Femur (tissue), 1 donor: ENCODE measurements at regions not wholly inside any gene's neighbourhood (a gene's known extent, or its start where the extent isn't known, plus 50 kb on each side); places are given as distances from the start of the nearest gene placed in this dataset.

Experiments
- DNase-seq: peaks from one replicate; pipeline ENCODE4 v3.0.0-alpha.2; 2017

GRCh38 chr1:209046935-209047334 is 536.6 kb upstream of the CAMK1G start:
- DNase-seq = no peak

DNA sequence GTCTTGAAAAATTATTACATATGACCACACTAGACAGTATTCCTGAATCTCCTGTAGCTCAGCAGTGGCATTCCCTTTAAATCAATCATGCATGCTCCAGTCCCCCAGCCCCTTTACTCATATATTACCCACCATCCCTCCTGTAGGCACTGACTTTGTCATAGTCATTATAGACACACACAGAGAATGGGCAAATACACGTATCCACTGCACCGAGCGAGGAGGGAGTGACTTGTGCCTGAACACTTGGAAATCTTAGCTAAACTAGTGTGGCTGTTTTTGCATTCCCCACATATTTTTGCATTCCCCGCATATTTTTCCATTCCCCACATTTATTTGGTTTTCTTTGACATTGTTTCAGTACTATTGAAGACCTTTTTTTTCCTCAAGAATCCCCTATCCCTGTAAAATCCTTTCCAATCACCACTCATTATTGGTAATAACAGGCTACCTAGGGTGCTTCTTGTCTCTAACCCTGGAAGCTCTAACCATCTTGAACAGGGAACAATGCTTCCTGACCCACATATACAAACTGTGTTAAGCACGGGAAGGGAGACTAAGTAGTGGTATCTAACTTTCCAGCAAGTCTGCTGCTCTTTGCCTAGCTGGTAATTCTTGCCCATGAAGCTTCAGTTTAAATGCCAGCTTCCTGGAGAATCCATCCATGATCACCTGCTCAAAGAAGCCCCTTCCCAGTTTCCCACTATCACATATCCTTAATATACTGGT is 534.4 kb upstream of the CAMK1G start:
- DNase-seq = no peak

DNA sequence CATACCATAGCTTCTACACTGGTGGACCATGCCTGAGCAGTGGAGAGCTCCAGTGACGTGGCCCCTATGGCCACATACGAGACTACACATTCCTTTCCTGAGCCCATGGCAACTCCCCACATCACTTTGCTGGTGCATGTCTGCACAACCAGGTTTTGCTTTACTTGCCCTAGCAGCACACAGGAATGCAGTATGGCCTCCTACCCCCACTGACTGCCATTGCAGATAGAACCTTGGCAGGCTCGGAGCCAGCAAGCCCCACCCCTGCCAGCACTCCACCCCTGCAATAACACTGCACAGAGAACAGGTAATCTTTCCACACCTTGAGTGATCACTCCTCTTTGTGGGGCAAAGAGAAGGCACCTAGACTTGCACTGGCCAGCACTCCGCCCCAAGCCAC is 531.9 kb upstream of the CAMK1G start:
- no peak for DNase-seq

DNA sequence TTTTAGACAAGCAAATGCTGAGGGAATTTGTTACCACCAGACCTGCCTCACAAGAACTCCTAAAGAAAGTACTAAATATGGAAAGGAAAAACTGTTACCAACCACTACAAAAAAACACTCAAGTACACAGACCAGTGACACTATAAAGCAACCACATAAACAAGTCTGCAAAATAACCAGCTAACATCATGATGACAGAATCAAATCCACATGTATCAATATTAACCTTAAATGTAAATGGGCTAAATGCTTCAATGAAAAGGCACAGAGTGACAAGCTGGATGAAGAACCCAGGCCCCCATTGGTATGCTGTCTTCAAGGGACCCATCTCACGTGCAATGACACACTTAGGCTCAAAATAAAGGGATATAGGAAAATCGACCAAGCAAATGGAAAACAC is 529.9 kb upstream of the CAMK1G start:
- no peak for DNase-seq

- no peak for DNase-seq
Measured at GRCh38 chr1:209057083-209057482, 526.4 kb upstream of the CAMK1G start.

GRCh38 chr1:209057901-209058300 is 525.6 kb upstream of the CAMK1G start:
- DNase-seq = no peak

- no peak for DNase-seq
Measured at GRCh38 chr1:209059376-209059775, 524.1 kb upstream of the CAMK1G start.

DNA sequence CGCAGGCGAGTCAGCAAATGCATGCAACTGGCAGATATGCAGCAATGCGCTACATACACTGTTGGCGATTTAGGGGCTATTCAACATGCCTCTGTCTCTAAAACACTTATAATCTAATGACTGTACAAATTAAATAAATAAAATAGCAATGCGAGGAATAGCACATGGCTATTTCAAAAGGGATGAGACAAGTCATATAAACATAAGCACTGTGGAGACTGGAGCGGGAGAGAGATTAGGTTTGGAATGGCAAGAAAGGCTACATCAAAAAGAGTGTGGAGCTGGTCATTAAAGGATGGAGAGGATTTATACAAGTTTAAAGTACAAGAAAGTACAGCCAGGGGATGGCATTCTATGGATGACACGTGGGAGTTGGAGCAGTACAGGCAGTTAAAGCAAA is 523.5 kb upstream of the CAMK1G start:
- DNase-seq = no peak

DNA sequence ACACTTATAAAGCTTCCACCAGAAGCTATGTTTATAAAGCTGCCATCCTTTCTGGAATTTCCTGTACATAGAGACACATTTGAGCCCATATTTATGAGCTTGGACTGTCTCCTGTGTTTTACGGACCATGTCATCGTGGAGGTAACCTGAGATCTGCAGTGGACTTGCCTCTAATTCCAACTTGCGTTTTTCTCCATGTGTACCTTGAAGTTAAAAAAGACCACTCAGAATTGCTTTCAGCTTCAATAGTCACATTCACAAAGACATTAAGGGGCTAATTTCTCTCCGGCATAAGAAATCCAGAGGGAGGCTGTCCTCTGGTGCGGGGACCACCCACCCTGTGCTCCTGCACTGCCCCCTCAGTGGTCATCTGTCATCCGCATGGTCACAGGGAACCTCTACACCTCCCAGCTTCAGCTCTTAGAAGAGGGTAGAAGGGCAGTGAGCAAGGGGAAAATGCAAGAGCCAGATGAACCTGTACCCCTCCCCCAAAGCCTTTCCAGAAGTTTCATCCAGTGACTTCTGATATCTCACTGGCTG is 521.4 kb upstream of the CAMK1G start:
- DNase-seq = no peak

DNA sequence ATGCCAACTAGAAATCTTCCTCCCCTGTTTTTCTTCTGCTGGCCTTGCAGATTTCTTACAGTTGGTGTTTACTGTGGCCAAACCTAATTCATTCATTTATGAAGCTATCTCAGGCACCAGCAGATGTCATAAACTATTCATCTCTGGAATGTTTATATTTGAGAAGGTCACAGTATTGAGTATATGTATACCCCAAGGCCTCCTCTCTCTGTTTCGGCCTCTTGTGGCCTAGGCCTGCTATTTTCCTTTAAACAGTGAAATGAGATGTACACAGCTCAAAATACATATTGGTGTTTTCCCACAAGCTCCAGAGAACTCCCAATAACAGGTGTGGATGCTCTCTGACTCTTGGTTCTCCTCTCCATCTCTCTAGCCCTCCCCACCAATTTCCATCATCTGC is 520.7 kb upstream of the CAMK1G start:
- no peak for DNase-seq

DNA sequence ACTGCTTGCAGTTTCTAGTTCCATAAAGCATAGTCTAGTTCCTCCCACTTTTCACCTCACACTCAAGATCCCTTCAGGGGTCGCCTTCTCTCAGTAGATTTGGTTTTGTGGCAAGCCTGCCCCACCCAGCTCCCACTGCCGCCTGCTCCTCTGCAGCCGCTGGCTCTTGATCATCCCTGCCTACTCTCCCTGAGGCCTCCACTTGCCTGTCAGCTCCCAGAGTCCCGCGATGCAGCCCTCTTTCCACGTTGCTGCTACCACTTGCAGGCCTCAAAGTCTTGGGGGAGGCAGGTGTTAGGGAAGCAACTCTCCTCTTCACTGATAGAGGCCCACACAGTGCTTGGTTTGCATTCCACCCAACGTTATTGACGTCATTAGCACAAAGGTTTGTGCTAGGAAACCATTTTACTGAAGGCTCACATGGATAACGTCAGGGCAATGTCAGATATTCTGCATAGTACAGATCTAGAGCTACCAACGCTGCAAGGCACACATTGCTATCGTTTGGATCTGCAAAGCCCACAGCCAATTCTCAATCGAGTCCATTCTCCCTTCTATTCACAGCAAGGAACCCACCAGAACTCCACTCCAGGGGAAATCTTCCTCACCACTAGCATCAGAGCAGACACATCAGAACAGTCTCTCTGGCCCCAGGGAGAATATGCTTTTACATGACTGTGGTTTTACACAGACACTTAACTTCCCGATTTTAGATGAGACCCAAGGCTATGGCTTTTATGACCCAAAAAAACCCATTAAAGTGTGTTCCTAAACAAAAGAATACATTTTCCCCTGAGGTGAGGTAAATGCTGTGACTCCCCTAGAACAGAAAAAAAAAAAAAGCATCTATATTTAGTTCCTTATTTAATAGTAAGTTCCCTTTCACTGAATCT is 519.5 kb upstream of the CAMK1G start:
- no peak for DNase-seq

DNA sequence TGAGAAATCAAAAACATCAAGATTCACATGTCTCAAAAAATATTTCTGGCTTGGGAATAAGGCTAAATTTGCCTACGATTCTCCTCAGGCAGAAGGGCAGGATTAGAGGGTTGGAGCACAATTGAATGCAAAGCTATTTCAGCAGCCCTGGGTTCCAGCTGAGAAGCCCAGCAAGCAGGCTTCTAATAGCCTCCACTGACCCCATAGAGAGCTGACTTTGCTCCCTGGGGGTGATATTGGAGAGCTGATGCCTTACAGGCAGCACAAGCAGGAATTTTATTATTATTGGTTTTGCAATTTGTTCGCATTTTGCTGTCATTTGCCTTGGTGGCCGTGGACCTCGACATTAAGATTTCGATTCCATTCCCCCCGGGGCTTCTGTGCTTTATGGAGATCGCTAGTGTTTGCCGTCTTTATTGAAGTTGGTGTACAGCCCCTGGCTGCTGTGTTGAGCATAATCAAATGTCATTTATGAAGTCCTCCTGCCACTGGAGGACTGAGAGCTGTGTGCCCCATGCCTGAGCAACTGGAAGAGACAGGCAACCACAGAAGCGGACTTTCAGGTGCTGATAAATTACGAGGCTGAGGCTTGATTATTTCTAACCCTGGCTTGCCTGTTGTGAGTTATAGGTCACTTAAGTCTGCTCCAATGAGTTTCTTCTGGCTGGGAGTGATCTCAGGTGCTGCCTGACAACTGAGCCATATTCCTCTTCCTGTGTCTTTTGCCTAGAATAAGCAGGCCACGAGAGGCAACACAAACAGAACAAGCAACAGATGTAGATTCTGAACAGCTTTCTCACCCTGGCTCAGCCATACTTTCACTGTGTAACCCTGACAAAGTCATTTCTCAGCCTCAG is 518.4 kb upstream of the CAMK1G start:
- DNase-seq = no peak

- no peak for DNase-seq
Measured at GRCh38 chr1:209072481-209072880, 511.0 kb upstream of the CAMK1G start.

- DNase-seq = no peak
Measured at GRCh38 chr1:209073879-209074278, 509.6 kb upstream of the CAMK1G start.

- DNase-seq = no peak
Measured at GRCh38 chr1:209074575-209075250, 508.8 kb upstream of the CAMK1G start.

- no peak for DNase-seq
Measured at GRCh38 chr1:209076688-209077087, 506.8 kb upstream of the CAMK1G start.

GRCh38 chr1:209080170-209080781 is 503.2 kb upstream of the CAMK1G start:
- no peak for DNase-seq

DNA sequence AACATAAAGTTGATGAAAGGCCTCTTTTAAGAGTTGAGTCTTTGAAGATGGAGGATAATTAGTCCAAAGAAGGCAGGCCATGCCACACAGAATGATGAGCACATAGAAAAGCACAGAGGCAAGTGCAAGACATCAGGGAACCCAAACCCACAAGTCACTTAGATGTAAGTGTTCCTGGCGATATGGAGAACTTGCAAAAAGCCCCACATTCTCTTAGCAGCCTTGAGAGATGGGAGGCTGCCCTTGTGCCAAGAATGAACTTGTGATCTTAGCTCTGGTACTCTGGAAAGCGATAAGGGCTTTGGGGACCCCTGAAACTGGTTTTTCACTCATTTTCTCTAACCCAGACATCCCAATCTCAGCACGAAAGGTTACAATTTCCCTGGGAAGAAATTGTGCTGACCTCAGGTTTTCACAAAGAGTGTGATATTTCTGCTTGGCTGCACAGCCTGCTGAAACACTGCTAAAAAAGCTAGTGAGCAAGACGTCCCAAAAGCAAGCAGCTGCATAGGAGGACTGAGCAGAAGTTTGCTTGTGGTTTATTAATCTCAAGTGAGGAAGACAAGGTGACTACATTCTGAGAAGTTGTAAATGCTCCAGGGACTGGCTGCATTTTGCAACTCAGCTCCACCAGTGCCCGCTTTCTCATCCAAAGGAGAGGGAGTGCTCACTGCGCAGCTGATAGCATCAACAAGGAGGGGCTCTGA is 496.9 kb upstream of the CAMK1G start:
- no peak for DNase-seq

DNA sequence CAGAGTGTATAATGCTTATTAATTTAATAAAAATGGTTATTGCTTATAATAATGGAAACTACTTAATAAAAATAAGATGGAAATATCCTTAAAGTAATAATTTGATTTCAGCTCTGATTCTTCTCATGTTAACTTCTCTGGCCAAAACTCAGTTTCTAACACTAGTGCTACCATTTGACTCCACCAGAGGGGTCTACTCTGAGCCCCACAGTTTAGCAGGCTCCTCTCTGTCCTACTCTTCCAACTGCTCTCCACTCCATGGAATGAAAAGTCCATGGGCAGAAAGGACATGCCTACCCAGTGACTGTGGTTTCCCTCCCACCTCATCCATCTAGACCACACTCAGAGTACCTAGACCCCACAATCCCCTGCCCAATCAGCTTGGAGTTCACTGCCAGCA is 489.1 kb upstream of the CAMK1G start:
- DNase-seq = no peak

- DNase-seq = no peak
Measured at GRCh38 chr1:209095627-209096595, 487.6 kb upstream of the CAMK1G start.
